GM12878 (cell line): ENCODE measurements at regions not wholly inside any gene's neighbourhood (a gene's known extent, or its start where the extent isn't known, plus 50 kb on each side); places are given as distances from the start of the nearest gene placed in this dataset.

Experiments
- ATAC-seq: fragments of 200-7000 bp; cut with Tn5 transposase; 3 replicates; pipeline ENCODE4 v1.9.1; 2020; ENCODE audit warnings: mild to moderate bottlenecking, moderate library complexity
- BruUV-seq: library from RNA; stranded (reverse); fragments of 400-500 nt; replicated peaks from 2 replicates; lab custom pipeline; 2021; lab: Mats Ljungman, UMichigan
- CTCF ChIA-PET: fragments of 300-600 bp; sonication (Branson Sonifier 250); formaldehyde crosslinking; extraction: SDS; loops from one replicate; lab custom pipeline; 2021; ENCODE audit warnings: inconsistent platforms; lab: Yijun Ruan, JAX
- POLR2A ChIA-PET: fragments of 350-600 bp; formaldehyde crosslinking; extraction: SDS; loops from one replicate; lab custom pipeline; 2021; ENCODE audit warnings: inconsistent platforms; lab: Charles Lee
- RAD21 ChIA-PET: fragments of 300-600 bp; sonication (Branson Sonifier 250); formaldehyde crosslinking; loops from one replicate; lab custom pipeline; 2023; ENCODE audit warnings: antibody characterized with exemption; ENCODE audit not compliant: unreplicated experiment; lab: Charles Lee
- SMC1A ChIA-PET: fragments of 300-600 bp; sonication (Branson Sonifier 250); formaldehyde crosslinking; loops from one replicate; lab custom pipeline; 2023; ENCODE audit not compliant: unreplicated experiment, uncharacterized antibody; lab: Charles Lee
- DNase-seq: peaks from one replicate; pipeline ENCODE4 v3.0.0-alpha.2; 2011; ENCODE audit warnings: low read depth, low spot score
- FAIRE-seq: peaks from 3 replicates; lab custom pipeline; 2011; peaks lifted over from hg19 to GRCh38; lab: Jason Lieb, UNC
- H2AFZ ChIP-seq: 2 replicates; pipeline ENCODE4 v1.6.0; 2011; ENCODE audit warnings: low read depth, low read length, control low read depth; ENCODE audit not compliant: control insufficient read depth
- H3K27ac ChIP-seq: 2 replicates; pipeline ENCODE4 v1.5.1; 2011; ENCODE audit warnings: control low read depth; ENCODE audit not compliant: control insufficient read depth, insufficient read depth
- H3K27me3 ChIP-seq, 2 experiments: replicated peaks in 1 of 2; 2 replicates each; pipeline versions ENCODE4 v1.6.0 to v1.6.1; 2011; ENCODE audit warnings: low read length in 1 of 2; ENCODE audit not compliant: control insufficient read depth in 2 of 2, insufficient read depth in 2 of 2
- H3K36me3 ChIP-seq, 2 experiments: 2 replicates each; pipeline ENCODE4 v1.5.1; 2011; ENCODE audit warnings: low read length in 1 of 2; ENCODE audit not compliant: control insufficient read depth in 2 of 2, insufficient read depth in 2 of 2
- H3K4me1 ChIP-seq: 2 replicates; pipeline ENCODE4 v1.6.1; 2011; ENCODE audit warnings: mild to moderate bottlenecking, low read length, moderate library complexity, mixed read lengths; ENCODE audit not compliant: control insufficient read depth, insufficient read depth
- H3K4me2 ChIP-seq: 2 replicates; pipeline ENCODE4 v1.6.0; 2011; ENCODE audit warnings: control low read depth; ENCODE audit not compliant: control insufficient read depth, insufficient read depth
- H3K4me3 ChIP-seq: fragments of 200-600 bp; sonication (generic); 2 replicates; pipeline ENCODE4 v1.5.1; 2016
- H3K79me2 ChIP-seq: 2 replicates; pipeline ENCODE4 v1.6.0; 2011; ENCODE audit warnings: low read length; ENCODE audit not compliant: control insufficient read depth, insufficient read depth
- H3K9ac ChIP-seq: 2 replicates; pipeline ENCODE4 v1.8.0; 2011; ENCODE audit warnings: low read length, control low read depth, mixed read lengths; ENCODE audit not compliant: control insufficient read depth, insufficient read depth
- H3K9me3 ChIP-seq: replicated peaks from 3 replicates; pipeline ENCODE4 v1.5.1; 2011; ENCODE audit warnings: mild to moderate bottlenecking, low read length; ENCODE audit not compliant: control insufficient read depth, insufficient read depth
- H4K20me1 ChIP-seq: 2 replicates; pipeline ENCODE4 v1.6.0; 2011; ENCODE audit not compliant: control insufficient read depth, insufficient read depth
- BACH1 ChIP-seq: fragments of 450-650 bp; IDR thresholded peaks from 2 replicates; pipeline ENCODE4 v1.6.1; 2017; ENCODE audit warnings: mild to moderate bottlenecking, borderline replicate concordance
- ESRRA ChIP-seq: IDR thresholded peaks from 2 replicates; pipeline ENCODE4 v1.6.1; 2012; ENCODE audit warnings: mild to moderate bottlenecking, low read length, improper control_type of control experiment
- HDAC2 ChIP-seq: fragments of 200-600 bp; sonication (generic); IDR thresholded peaks from 2 replicates; pipeline ENCODE4 v1.6.1; 2017
- JUND ChIP-seq: IDR thresholded peaks from 2 replicates; pipeline ENCODE4 v1.6.1; 2012; ENCODE audit warnings: low read depth, mild to moderate bottlenecking, low read length, improper control_type of control experiment, moderate library complexity
- KLF5 ChIP-seq: fragments of 450-650 bp; IDR thresholded peaks from 2 replicates; pipeline ENCODE4 v1.6.1; 2014; ENCODE audit warnings: mild to moderate bottlenecking; ENCODE audit not compliant: partially characterized antibody
- NR2C2 ChIP-seq: IDR thresholded peaks from 2 replicates; pipeline ENCODE4 v1.6.1; 2011; ENCODE audit warnings: borderline replicate concordance, low read depth; ENCODE audit not compliant: control insufficient read depth, insufficient read length
- RBBP5 ChIP-seq: fragments of 200-600 bp; sonication (generic); conservative IDR thresholded peaks from 2 replicates; pipeline ENCODE4 v1.6.1; 2016
- TBL1XR1 ChIP-seq: IDR thresholded peaks from 2 replicates; pipeline ENCODE4 v1.6.1; 2012; ENCODE audit warnings: low read depth, low read length, improper control_type of control experiment
- ZNF274 ChIP-seq: IDR thresholded peaks from one replicate; pipeline ENCODE4 v1.8.0; 2011; ENCODE audit not compliant: insufficient read length, insufficient read depth
- in situ Hi-C: fragments of 300-500 bp; cut with MboI; formaldehyde crosslinking; loops from 9 replicates; pipeline ENCODE4 v1.14.3; 2018; ENCODE audit warnings: mixed read lengths
- intact Hi-C: fragments of 100-400 bp; cut with micrococcal nuclease; formaldehyde crosslinking; loops from one replicate; pipeline ENCODE4 v1.14.2; 2022; ENCODE audit not compliant: unreplicated experiment
- TF ChIP-seq, protein P1 (sequence below): IDR thresholded peaks from 2 replicates; pipeline ENCODE4 v1.6.1; 2011; ENCODE audit warnings: borderline replicate concordance, low read depth, mild to moderate bottlenecking, moderate library complexity, low read length; ENCODE audit not compliant: insufficient read depth, poor library complexity, severe bottlenecking
- TF ChIP-seq, protein P2 (sequence below): fragments of 450-650 bp; IDR thresholded peaks from 2 replicates; pipeline ENCODE4 v1.6.1; 2017; ENCODE audit warnings: antibody characterized with exemption, mild to moderate bottlenecking, moderate library complexity
- TF ChIP-seq, protein P3 (sequence below): fragments of 450-650 bp; IDR thresholded peaks from 2 replicates; pipeline ENCODE4 v1.6.1; 2017; ENCODE audit warnings: low read depth, mild to moderate bottlenecking, moderate library complexity

DNA sequence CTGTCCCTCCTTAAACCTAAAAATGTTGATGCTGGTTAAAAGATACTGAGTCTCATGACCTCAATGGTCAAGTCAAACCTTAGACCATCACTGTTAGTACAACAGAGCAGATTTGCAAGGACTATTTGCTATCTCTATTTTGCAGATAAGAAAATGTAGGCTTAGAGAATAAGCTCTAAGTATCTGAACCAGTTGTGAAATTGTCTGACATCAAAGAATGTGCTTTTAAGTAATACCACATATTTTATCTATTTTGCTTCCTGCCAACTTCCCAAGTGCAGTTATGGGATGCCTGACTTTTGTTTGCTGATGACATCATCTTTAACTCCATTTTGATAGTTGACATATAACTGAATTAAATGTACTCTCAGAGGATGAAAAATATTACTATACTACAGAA, 83.6 kb upstream of the TMEM106B start:
- Histone ChIP-seq H3K27ac (no peak overlapping the region), H2AFZ (no peak overlapping the region), H3K4me3 (no peak overlapping the region), H3K9ac (no peak overlapping the region), H3K9me3 (no peaks in the 10 kb centered on the region), H3K4me1 (no peaks in the 10 kb centered on the region), H3K36me3 (no peaks in the 10 kb centered on the region), H3K4me2 (no peak overlapping the region), H3K79me2 (no peaks in the 10 kb centered on the region), H3K27me3 (no peaks in the 10 kb centered on the region), H4K20me1 (no peaks in the 10 kb centered on the region)
- no peak for DNase-seq
- TF ChIP-seq, protein P1, sequence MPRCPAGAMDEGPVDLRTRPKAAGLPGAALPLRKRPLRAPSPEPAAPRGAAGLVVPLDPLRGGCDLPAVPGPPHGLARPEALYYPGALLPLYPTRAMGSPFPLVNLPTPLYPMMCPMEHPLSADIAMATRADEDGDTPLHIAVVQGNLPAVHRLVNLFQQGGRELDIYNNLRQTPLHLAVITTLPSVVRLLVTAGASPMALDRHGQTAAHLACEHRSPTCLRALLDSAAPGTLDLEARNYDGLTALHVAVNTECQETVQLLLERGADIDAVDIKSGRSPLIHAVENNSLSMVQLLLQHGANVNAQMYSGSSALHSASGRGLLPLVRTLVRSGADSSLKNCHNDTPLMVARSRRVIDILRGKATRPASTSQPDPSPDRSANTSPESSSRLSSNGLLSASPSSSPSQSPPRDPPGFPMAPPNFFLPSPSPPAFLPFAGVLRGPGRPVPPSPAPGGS = no peak
- no peak for TF ChIP-seq JUND
- no peak for TF ChIP-seq ZNF274
- no peak for TF ChIP-seq NR2C2
- no peak for TF ChIP-seq HDAC2
- TF ChIP-seq RBBP5 = no peak
- no peak for TF ChIP-seq BACH1
- no peak for TF ChIP-seq ESRRA
- in situ Hi-C loops = no loop called here
- POLR2A ChIA-PET = no interaction called here
- FAIRE-seq = no peak
- SMC1A ChIA-PET = interaction anchor here (1.2 kb wide), 1 partner anchor 9 kb away, joined by 3 read pairs; no protein-coding TSS in a partner anchor
- ATAC-seq = no peak
- BruUV-seq = no TSS peak
- CTCF ChIA-PET = no interaction called here
- RAD21 ChIA-PET = no interaction called here
- intact Hi-C loops = no loop called here

DNA sequence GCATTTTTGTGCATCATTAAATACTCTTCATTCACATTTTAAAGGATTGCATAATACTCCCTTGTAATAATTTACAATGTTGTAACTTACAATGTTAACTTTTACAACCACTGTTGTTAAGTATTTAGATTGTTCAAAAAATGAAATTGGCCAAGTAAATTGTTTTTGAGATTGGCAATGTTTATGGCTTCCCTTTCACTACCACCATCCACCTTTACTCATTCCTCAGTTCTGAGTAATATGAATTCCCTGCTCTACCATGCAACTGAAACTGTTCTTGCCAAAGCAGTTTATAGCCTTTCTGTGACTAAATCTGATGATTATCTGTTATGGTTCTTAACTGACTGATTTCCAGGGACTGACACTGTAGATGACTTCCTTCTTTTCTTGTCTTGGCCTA, 80.5 kb upstream of the TMEM106B start:
- no peaks in the 10 kb centered on the region for H3K4me1 ChIP-seq
- TF ChIP-seq, protein P2, sequence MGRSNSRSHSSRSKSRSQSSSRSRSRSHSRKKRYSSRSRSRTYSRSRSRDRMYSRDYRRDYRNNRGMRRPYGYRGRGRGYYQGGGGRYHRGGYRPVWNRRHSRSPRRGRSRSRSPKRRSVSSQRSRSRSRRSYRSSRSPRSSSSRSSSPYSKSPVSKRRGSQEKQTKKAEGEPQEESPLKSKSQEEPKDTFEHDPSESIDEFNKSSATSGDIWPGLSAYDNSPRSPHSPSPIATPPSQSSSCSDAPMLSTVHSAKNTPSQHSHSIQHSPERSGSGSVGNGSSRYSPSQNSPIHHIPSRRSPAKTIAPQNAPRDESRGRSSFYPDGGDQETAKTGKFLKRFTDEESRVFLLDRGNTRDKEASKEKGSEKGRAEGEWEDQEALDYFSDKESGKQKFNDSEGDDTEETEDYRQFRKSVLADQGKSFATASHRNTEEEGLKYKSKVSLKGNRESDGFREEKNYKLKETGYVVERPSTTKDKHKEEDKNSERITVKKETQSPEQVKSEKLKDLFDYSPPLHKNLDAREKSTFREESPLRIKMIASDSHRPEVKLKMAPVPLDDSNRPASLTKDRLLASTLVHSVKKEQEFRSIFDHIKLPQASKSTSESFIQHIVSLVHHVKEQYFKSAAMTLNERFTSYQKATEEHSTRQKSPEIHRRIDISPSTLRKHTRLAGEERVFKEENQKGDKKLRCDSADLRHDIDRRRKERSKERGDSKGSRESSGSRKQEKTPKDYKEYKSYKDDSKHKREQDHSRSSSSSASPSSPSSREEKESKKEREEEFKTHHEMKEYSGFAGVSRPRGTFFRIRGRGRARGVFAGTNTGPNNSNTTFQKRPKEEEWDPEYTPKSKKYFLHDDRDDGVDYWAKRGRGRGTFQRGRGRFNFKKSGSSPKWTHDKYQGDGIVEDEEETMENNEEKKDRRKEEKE = no peak
- TF ChIP-seq KLF5 = no peak
- no peak for TF ChIP-seq TBL1XR1
- TF ChIP-seq, protein P3, sequence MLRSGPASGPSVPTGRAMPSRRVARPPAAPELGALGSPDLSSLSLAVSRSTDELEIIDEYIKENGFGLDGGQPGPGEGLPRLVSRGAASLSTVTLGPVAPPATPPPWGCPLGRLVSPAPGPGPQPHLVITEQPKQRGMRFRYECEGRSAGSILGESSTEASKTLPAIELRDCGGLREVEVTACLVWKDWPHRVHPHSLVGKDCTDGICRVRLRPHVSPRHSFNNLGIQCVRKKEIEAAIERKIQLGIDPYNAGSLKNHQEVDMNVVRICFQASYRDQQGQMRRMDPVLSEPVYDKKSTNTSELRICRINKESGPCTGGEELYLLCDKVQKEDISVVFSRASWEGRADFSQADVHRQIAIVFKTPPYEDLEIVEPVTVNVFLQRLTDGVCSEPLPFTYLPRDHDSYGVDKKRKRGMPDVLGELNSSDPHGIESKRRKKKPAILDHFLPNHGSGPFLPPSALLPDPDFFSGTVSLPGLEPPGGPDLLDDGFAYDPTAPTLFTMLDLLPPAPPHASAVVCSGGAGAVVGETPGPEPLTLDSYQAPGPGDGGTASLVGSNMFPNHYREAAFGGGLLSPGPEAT = no peak
- DNase-seq = no peak
- ChIA-PET RAD21 (no interaction called here), CTCF (no interaction called here), SMC1A (no interaction called here), POLR2A (no interaction called here)
- H4K20me1 ChIP-seq = no peaks in the 10 kb centered on the region
- H3K9me3 ChIP-seq = no peaks in the 10 kb centered on the region
- no peak overlapping the region for H3K4me2 ChIP-seq
- FAIRE-seq = no peak
- no peaks in the 10 kb centered on the region for H3K27me3 ChIP-seq
- no peak overlapping the region for H3K27ac ChIP-seq
- H3K36me3 ChIP-seq = no peaks in the 10 kb centered on the region
- H3K4me3 ChIP-seq = no peak overlapping the region
- in situ Hi-C loops (no loop called here), intact Hi-C loops (no loop called here)
- H3K79me2 ChIP-seq = no peaks in the 10 kb centered on the region
- no peak overlapping the region for H3K9ac ChIP-seq
- H2AFZ ChIP-seq = no peak overlapping the region
- ATAC-seq = no peak
- BruUV-seq = no TSS peak
